Fibroblast of skin of right quadriceps (primary cell): ENCODE measurements at regions not wholly inside any gene's neighbourhood (a gene's known extent, or its start where the extent isn't known, plus 50 kb on each side); places are given as distances from the start of the nearest gene placed in this dataset.
"Not testable (repeated sequence)": the region's sequence is repeated elsewhere in the genome, so short reads cannot be mapped to it uniquely, and the experiment has no call there.

Experiments
- DNase-seq: peaks from one replicate; pipeline ENCODE4 v3.0.0-alpha.2; 2013

DNA sequence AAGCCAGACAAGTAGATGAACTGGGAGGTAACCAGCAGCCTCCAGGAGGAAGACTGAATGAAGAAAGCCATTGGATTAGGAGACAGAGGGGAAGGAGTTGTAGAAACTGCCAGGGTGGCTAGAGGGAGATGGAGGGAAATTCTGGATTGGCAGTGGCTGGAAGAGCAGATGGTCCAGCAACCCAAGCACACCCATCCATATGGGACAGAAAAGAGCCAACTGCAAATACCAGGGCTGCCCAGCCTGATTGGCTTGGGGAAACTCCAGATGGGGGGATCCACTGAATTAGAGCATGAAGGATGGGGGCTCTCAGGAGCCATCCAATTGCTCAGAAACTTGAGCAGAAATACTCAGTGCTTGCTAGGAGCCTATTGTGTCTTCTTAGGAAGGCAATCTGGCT, 173.5 kb upstream of the EPB41L3 start:
- DNase-seq, result no peak

- no peak for DNase-seq
Observed at GRCh38 chr18:5710676-5711075, 166.9 kb upstream of the EPB41L3 start.

DNA sequence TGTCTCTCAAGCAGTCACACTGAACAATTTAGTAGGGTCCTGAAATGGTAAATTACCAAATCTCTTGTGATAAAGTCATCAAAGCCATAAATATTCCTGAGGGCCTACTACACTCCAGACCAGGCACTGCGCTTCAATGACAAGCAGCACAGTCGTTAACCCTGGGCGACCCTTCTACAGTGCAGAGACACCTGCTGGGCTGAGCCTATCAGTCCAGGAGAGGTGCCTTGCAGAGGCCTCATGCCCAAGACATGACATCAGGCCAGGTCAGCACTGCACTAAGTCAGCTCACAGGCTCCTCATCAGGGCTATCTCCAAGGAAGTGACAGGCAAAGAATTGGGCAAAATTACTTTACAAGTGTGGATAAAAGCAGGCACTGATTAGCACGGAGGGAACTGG, 166.4 kb upstream of the EPB41L3 start:
- DNase-seq, result no peak

- DNase-seq, result no peak
Observed at GRCh38 chr18:5709476-5710095, 165.8 kb upstream of the EPB41L3 start.

DNA sequence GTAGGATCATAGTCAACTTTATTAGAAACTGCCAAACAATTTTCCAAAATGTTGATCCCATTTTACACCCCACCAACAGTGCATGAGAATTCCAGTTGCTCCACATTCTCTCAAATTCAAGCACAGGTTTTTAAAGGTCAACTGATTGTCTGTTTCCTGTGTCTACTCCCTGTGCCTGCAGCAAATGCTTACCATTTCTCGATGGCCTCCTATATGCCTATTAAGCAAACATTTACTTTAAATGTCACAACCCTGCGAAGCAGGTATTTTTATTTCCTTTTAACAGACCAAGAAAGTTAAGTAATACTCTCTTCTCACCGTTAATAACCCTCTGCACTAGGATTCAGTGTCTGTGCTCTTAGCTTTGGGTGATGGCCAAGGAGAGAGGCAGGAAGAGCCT, 163.8 kb upstream of the EPB41L3 start:
- DNase-seq, result no peak

GRCh38 chr18:5705393-5705792, 161.6 kb upstream of the EPB41L3 start:
- DNase-seq, result no peak

DNA sequence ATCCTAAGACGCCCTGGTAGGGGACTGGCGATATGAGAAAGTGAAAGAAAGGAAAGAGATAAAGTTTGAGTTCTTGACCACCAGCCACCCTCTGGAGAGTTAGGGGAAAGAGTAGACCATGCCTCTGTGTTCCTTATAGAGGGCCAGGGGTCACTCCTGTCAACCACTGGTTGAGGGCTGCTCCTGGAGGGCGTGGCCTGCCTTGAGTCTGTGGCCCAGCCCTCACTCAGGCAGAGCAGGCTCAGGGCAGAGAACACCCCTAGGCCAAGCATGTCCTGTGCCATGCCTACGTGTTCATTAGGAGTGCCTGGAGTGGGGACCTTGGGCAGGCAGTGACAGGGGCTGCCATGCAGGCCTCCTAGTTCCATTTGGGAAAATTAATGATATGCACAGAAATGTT, 161.1 kb upstream of the EPB41L3 start:
- DNase-seq, result no peak

DNA sequence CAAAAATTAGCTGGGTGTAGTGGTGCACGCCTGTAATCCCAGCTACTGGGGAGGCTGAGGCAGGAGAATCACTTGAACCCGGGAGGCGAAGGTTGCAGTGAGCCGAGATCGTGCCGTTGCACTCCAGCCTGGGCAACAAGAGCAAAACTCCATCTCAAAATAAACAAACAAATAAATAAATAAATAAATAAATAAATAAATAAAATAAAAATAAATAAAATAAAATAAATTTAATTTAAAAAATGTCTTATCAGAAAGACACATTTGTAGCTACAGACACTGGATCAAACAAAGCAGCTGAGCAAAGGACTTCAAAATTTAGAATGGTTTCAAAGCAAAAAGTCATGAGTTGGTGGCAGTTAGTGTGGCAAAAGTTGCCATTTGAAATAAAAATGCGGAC, 158.2 kb upstream of the EPB41L3 start:
- DNase-seq, result not testable (repeated sequence)

DNA sequence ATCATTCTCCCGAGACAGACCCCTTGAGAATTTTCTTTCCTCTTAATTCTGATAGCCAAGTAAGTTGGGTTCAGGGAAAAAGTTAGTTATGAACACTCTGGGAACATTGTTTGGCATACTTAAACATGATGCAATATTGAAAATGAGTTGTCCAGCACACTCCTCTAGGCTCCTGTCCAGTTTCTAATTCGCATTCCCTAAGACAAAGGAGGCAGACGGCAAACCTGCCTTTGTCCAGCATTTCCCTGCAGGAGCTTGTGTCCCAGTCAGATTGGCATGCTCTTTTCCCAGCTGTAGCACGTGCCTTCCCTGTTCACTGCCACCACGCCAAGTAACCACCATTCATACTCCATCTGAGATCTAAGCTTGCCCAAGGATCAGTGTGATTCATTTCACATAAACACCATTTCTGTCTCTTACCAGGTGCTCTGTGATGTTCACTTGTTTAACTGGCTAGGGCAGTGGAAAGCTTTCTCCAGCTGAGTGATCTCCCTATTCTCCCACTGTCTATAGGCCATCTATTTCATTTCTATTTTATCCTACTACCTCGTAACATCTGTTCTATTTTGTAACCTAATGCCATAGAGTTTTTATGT, 150.0 kb upstream of the EPB41L3 start:
- peak; percentile 3 for DNase-seq

DNA sequence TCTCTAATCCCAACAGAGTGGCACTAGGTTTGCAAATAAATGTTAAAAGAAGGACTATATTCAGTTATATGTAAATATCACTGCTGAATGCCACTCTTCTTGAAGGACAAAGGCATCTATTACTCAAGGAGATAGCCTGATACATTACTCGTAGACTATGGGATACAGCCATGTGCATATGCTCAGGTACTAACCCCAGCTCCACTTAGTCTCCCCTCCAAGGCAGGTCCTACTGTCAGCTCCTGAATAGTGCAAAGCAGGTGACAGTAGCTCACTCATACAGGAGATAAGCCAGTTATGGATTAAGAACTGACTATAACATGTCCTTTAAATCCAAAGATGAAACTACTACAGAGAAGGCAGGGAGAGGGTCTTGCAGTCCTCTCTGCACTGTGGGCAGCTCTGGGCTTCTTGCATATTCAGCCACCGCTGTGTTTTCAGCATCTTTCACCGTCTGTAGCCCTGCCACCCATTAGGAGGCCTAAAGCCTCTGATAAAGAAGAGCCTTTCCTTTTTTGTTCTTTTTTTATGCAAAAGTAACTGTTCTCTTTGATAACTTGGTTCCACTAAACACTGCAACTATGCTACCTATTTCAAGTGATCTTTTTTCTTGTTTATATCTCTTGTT, 135.1 kb upstream of the EPB41L3 start:
- DNase-seq, result no peak

DNA sequence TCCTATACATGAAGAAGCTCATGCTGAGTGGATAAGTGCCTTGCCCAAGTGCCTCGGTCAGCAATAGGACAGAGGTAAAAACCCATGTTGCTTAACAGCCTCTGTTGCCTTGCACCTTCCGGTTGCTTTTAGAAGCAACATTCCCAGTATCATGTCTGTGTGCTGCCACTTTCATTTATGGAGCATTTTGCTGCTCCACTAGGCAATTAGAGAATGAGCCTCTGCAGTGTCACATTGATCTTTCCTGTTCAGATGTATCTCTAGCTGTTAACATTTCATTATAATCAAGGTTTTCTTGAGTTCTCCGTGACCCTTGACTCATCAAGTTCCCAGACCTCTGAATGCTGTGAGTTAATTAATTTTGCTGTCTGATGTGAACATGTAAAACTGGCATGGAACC, 134.5 kb upstream of the EPB41L3 start:
- no peak for DNase-seq

GRCh38 chr18:5673616-5674015, 129.8 kb upstream of the EPB41L3 start:
- DNase-seq, result no peak

GRCh38 chr18:5669585-5669984, 125.8 kb upstream of the EPB41L3 start:
- DNase-seq, result no peak

- DNase-seq, result no peak
Observed at GRCh38 chr18:5668087-5668715, 124.4 kb upstream of the EPB41L3 start.

GRCh38 chr18:5667356-5667755, 123.6 kb upstream of the EPB41L3 start:
- DNase-seq, result no peak

GRCh38 chr18:5662586-5663090, 118.8 kb upstream of the EPB41L3 start:
- no peak for DNase-seq

DNA sequence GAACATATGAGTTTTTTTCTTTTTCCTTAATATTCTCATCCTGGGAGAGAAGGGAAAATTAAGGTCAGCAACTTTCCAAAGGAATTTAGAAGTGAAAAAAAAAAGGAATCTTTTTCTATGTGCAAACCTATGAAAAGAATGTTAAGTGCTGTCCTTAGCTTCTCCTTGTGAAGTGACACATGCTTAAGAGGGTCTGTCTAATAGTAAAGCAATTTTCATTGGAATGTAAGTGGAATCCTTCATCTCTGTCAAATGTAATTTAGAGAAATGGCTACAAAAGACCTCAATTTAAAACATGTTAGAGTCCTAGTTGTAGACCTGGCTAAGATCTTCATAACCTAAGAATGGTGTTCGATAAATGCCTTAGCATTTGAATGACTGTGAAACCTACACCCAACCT, 117.4 kb upstream of the EPB41L3 start:
- DNase-seq, result no peak

- no peak for DNase-seq
Observed at GRCh38 chr18:5653802-5654201, 110.0 kb upstream of the EPB41L3 start.

GRCh38 chr18:5651736-5652135, 107.9 kb upstream of the EPB41L3 start:
- no peak for DNase-seq

GRCh38 chr18:5649439-5649838, 105.6 kb upstream of the EPB41L3 start:
- no peak for DNase-seq

DNA sequence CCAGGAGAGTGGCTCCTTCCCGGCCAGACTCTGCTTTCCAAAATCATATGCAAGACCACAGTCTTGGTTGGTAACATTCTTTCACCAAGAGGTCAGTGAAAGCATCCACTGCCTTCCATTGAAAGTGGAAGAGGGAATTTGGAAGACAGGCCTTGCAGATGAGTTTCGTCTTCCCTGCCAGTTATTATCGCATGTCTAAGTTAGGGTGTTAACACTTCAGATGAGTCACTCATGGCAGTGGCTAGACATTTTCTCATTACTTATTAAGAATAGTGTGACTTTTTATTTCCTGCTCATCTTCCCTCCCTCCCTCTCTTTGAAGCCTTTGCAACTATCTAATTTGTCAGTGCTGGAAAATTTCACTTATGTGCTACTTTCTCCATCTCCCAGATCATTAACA, 102.9 kb upstream of the EPB41L3 start:
- no peak for DNase-seq

- DNase-seq, result no peak
Observed at GRCh38 chr18:5643288-5643687, 99.5 kb upstream of the EPB41L3 start.

GRCh38 chr18:5640939-5641338, 97.1 kb upstream of the EPB41L3 start:
- no peak for DNase-seq

- no peak for DNase-seq
Observed at GRCh38 chr18:5639131-5639530, 95.3 kb upstream of the EPB41L3 start.
